Stimulated activated naive B cell treated with anti-CD40 and anti-IgM and Interleukin-4, amounts not matched to agents 10 μg/mL and 1 μg/mL and 100 μg/mL, for 72 hours (primary cell): ENCODE measurements at regions not wholly inside any gene's neighbourhood (a gene's known extent, or its start where the extent isn't known, plus 50 kb on each side); places are given as distances from the start of the nearest gene placed in this dataset.

ENCODE experiments used
- ATAC-seq, 2 donors: fragments of 150-1000 bp; cut with Tn5 transposase; replicated peaks; 2 replicates each; pipeline ENCODE4 v1.10.0; 2021; ENCODE audit warnings: moderate library complexity in 1 of 2
- DNase-seq: peaks from one replicate; pipeline ENCODE4 v3.0.0; 2021
- H3K27ac Mint-ChIP-seq: one replicate; pipeline ENCODE4 v1.8.0; 2022; ENCODE audit warnings: mild to moderate bottlenecking, mixed read lengths
- H3K27me3 Mint-ChIP-seq, 2 donors: one replicate each; pipeline ENCODE4 v1.8.0; 2022; ENCODE audit warnings: mixed read lengths in 2 of 2
- H3K36me3 Mint-ChIP-seq, 2 donors: one replicate each; pipeline ENCODE4 v1.8.0; 2022; ENCODE audit warnings: mixed read lengths in 2 of 2, mild to moderate bottlenecking in 1 of 2
- H3K4me1 Mint-ChIP-seq, 2 donors: one replicate each; pipeline ENCODE4 v1.8.0; 2022; ENCODE audit warnings: mixed read lengths in 2 of 2, mild to moderate bottlenecking in 1 of 2
- H3K4me3 Mint-ChIP-seq, 2 donors: one replicate each; pipeline ENCODE4 v1.8.0; 2022; ENCODE audit warnings: mild to moderate bottlenecking in 2 of 2, mixed read lengths in 2 of 2, moderate library complexity in 1 of 2
- H3K9me3 Mint-ChIP-seq, 2 donors: one replicate each; pipeline ENCODE4 v1.8.0; 2022; ENCODE audit warnings: mixed read lengths in 2 of 2, mild to moderate bottlenecking in 1 of 2

DNA sequence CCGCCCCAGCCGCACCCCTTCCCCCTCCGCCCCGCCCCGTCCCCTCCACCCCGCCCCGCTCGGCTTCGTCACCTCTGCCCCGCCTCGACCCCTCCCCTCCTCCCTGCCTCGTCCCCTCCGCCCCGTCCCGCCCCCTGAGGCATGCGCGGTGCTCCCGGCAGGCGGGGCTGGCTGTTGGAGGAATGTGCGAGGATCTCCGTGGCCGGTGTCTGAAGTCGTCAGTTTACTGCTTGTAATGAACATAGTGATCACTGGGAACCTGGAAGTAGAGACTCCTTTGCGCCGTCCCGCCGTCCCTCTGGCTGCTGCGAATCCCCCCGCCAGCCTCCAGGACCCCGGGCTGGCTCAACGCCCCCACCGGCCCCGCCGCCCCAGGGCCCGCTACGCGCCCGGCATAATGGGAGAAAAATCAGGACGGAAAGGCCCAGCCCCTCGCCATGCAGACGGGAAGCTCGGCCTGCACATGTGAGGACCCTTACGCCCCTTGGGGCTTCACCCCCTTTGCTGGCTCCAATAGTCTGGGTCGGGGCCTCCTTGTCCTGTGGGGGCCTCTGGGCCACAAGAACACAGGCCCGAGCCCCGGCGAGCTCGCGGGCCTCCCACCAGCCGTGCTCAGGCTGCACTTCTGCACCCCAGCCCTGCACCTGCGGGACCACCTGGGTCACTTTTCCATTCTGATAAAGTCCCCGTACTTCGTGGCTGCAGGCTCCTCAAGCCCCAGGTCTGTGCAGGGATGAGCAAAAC lies 743.1 kb downstream of the KCNJ18 start:
- Mint-ChIP-seq H3K27me3 (no peaks in the 10 kb centered on the region), H3K36me3 (no peaks in the 10 kb centered on the region), H3K27ac (no peak overlapping the region), H3K4me3 (no peak overlapping the region), H3K9me3 (peaks cover 12 to 13% of the 10 kb centered on the region in 2 donors), H3K4me1 (no peaks in the 10 kb centered on the region)
- DNase-seq (no peak), ATAC-seq (no peak)

DNA sequence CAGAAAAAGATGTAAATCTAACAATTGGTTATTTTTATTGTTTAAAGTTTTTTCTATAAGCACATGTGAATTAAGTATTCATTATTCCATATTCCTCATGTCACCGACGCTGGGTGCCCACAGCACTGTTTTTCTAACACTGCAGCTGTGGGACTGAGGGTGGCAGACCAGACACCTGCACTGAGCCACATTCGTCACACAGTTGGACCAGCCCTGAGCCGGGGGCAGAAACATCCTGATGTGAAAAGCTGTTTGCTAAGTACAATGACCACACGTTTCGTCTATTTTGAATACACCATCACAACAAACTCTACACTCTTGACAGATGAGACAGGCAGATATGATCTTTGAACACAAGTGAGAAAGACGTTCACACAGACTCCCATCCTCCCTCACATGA lies 749.5 kb downstream of the KCNJ18 start:
- Mint-ChIP-seq H3K27me3 (no peaks in the 10 kb centered on the region), H3K9me3 (peaks cover 11 to 18% of the 10 kb centered on the region in 2 donors), H3K27ac (no peak overlapping the region), H3K36me3 (no peaks in the 10 kb centered on the region), H3K4me1 (no peaks in the 10 kb centered on the region), H3K4me3 (no peak overlapping the region)
- no peak for ATAC-seq
- no peak for DNase-seq

DNA sequence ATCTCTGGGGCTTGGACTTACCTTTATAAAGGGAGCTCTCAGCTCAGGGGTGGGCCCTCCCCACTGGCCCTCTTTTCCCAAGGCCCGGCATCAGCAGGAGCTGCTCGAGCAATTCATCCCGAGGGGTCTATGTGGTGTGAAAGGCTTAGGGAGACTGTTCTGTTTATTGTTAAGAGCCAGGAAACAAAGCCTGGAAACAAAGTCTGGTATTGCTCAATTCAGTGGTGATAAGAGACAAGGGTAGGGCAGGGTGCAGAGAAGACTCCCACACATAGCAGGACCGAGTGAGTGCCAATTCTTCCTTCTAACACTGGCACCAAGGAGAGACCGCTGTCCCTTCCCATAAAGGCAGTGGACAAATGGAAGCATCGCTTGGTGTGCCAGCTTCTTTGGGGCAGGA lies 750.7 kb downstream of the KCNJ18 start:
- no peaks in the 10 kb centered on the region for H3K36me3 Mint-ChIP-seq
- H3K9me3 Mint-ChIP-seq, result peaks cover 9 to 12% of the 10 kb centered on the region in 2 donors
- ATAC-seq (no peak), DNase-seq (no peak)
- no peak overlapping the region for H3K27ac Mint-ChIP-seq
- no peak overlapping the region for H3K4me3 Mint-ChIP-seq
- no peaks in the 10 kb centered on the region for H3K4me1 Mint-ChIP-seq
- no peaks in the 10 kb centered on the region for H3K27me3 Mint-ChIP-seq

DNA sequence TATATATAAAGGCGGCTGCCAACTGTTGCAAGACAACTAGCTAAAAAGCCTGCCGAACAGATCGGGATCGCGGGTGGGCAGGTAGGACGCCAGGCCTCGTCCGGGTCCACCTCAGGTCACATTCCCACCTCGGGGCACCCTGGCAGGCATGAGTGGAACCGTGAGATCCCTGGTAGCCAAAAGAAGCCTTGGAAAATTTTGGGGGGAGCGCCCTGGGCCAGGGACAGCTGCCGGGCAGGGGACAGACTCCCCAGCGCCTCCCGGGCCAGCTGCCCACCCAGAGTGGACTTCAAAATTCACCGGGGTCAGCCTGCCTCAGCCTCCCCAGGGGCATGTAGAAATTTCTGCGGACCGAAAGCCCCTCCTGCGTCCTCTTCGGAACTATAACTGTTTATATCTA lies 760.9 kb downstream of the KCNJ18 start:
- peaks cover 16 to 22% of the 10 kb centered on the region in 2 donors for H3K9me3 Mint-ChIP-seq
- ATAC-seq, result no peak
- no peak overlapping the region for H3K4me3 Mint-ChIP-seq
- no peaks in the 10 kb centered on the region for H3K36me3 Mint-ChIP-seq
- H3K27me3 Mint-ChIP-seq, result no peaks in the 10 kb centered on the region
- no peak overlapping the region for H3K27ac Mint-ChIP-seq
- no peak for DNase-seq
- H3K4me1 Mint-ChIP-seq, result no peaks in the 10 kb centered on the region

DNA sequence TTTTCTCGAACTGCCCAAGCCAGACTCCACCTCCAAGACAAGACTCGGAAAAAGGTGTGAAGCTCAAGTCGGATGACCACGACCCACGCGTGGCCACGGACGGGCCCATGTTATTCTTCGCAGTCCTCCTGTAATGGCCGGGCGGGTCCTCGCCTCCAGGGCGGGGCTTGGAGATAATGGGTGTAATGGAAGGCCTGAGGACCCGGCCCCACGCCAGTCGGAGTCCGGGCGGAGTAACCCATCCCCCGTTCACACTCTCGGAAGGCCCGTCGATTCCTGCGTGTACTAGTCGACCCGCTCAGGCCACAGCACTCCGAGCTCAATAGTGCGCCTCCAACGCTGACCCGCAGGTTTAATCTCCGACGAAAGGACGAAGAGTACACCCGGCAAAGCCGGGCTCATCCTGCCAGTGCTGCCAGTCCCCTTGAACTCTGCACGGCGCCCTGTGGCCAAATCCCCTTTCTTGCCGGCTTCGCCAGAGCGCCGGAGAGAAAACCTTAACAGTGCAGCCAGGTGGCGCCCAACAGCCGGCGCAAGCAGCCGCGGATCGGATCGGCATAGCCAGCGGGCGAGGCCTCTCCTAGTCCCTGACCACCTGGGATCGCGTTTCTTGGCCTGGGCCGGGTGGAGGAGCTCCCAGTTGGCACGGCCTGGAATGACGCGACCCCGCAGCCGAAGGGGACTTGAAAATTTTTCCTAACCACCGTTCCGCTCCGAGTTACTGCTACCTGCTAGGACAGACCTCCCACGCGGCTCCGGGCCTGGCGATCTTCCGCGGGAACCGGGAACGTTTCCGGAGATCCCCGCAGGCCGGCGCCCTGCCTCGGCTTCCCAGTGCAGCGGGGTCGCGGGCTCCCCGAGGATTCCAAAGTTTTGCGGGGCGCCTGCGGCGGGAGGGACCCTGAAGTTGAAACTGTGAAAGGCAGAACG lies 762.0 kb downstream of the KCNJ18 start:
- Mint-ChIP-seq H3K27me3 (no peaks in the 10 kb centered on the region), H3K9me3 (peaks cover 16 to 22% of the 10 kb centered on the region in 2 donors), H3K4me3 (no peak overlapping the region), H3K36me3 (no peaks in the 10 kb centered on the region), H3K4me1 (no peaks in the 10 kb centered on the region), H3K27ac (no peak overlapping the region)
- DNase-seq (no peak), ATAC-seq (no peak)

DNA sequence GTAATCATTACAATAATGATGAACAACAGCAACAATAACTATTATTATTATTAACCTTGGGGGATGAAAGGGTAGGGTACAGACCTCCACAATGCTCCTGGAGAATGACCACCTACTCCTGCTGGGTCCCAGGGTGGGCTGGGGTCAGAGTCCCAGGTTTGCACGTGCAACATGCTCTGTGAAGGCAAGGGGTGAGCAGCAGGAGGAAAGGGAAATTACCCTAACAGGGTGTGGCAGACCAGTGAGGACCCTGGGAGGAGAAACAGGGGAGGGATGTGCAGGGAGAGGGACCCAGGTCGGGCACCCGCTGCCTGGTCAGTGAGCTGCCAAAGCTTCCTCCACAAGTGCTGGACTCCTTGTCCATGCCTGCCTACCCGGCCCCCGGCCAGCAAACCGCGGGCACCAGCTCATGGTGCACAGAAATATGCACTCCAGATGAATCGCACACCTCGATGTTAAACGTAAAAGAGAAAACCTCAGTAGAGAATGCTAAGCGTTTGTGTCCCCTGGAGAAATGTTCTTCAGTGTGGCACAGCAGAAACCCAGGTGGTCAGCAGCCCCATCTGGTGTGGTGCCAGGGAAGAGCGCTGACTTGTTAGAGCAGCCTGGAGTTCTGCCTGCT lies 767.1 kb downstream of the KCNJ18 start:
- no peak overlapping the region for H3K27ac Mint-ChIP-seq
- peaks cover 16 to 20% of the 10 kb centered on the region in 2 donors for H3K9me3 Mint-ChIP-seq
- no peaks in the 10 kb centered on the region for H3K36me3 Mint-ChIP-seq
- DNase-seq, result no peak
- no peak for ATAC-seq
- H3K4me3 Mint-ChIP-seq, result no peak overlapping the region
- no peaks in the 10 kb centered on the region for H3K4me1 Mint-ChIP-seq
- no peaks in the 10 kb centered on the region for H3K27me3 Mint-ChIP-seq

DNA sequence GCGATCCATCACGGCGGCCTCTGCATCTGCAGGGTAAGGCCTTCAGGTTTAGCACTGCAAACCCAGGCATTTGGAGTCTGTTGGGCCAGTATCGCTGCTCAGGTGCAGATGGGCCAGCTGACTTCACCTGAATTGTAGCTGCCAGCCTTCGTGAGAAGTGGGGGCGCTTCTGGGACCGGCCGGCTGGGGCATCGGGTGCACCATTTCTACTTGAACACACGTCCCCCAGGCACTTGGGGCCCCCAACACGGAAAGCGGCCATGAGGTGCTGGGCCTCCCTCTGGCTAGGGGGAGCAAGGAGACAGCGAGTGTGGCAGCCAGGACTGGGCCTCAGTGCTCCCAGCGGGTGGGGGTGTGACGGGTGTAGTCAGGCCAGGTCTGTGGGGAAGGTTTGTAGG lies 767.6 kb downstream of the KCNJ18 start:
- DNase-seq, result no peak
- Mint-ChIP-seq H3K9me3 (peaks cover 15 to 19% of the 10 kb centered on the region in 2 donors), H3K27ac (no peak overlapping the region), H3K4me3 (no peak overlapping the region), H3K36me3 (no peaks in the 10 kb centered on the region), H3K27me3 (no peaks in the 10 kb centered on the region), H3K4me1 (no peaks in the 10 kb centered on the region)
- no peak for ATAC-seq

DNA sequence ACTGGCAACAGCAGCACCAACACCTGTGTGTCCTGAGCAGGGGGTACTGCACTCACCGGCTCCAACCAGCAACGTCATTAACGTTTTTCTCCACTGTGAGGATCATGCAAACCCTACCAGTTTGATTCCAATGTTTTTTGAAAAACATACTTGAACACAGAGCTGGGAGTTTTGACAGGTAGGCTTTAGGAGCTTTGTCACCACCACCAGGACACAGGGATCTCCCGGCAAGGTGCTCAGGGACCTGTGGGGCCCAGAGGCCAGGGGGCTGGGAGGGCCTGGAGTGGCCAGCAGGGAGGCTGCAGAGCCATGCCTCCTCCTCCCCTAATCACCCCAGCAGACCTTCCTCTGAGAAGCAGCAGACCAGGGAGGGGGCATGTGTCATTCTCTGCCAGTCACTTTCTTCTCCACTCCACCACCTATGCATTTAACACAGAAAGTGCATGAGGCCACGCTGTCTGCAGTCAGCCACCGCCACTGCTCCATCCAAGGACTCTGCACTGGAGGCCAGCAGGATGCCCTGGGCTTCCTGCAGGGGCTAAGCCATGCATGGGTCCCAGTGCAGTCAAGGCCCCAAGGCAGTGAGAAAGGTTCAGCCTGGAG lies 768.2 kb downstream of the KCNJ18 start:
- ATAC-seq (no peak), DNase-seq (no peak)
- Mint-ChIP-seq H3K27ac (no peak overlapping the region), H3K9me3 (peaks cover 12 to 16% of the 10 kb centered on the region in 2 donors), H3K27me3 (no peaks in the 10 kb centered on the region), H3K4me1 (no peaks in the 10 kb centered on the region), H3K4me3 (no peak overlapping the region), H3K36me3 (no peaks in the 10 kb centered on the region)

DNA sequence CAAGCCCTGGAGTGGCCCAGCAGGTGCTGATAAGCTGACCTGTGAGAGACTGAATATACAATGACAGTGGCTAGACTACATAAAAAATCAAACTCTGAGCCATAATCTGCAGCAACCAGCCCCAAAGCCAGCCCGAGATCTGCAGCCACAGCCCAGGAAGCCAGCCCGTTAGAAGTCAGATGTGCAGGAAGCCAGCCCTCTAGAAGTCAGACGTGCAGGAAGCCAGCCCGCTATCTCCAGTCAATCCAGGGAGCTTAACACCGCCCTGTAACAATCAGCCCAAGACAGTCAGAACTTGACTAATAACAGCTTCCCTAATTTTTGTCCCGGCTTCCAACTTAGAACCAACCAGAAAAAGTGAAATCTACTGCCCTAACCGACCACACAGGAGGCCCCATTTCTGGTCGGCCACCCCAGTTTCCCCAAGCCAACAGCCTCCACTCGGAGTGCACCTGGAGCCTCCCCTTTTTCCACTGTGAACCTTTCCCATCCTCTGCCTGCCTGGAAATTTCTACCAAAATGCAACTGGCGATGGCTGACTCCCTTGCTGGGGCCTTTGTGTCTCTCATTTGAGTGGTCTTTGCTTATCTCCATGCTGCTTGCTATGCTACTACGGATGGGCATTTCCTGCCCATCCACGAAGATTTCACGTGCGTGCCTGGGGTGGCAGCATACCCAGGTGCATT lies 769.3 kb downstream of the KCNJ18 start:
- no peaks in the 10 kb centered on the region for H3K4me1 Mint-ChIP-seq
- ATAC-seq, result no peak
- no peaks in the 10 kb centered on the region for H3K27me3 Mint-ChIP-seq
- no peak for DNase-seq
- peaks cover 12 to 21% of the 10 kb centered on the region in 2 donors for H3K9me3 Mint-ChIP-seq
- no peak overlapping the region for H3K4me3 Mint-ChIP-seq
- no peak overlapping the region for H3K27ac Mint-ChIP-seq
- H3K36me3 Mint-ChIP-seq, result no peaks in the 10 kb centered on the region

DNA sequence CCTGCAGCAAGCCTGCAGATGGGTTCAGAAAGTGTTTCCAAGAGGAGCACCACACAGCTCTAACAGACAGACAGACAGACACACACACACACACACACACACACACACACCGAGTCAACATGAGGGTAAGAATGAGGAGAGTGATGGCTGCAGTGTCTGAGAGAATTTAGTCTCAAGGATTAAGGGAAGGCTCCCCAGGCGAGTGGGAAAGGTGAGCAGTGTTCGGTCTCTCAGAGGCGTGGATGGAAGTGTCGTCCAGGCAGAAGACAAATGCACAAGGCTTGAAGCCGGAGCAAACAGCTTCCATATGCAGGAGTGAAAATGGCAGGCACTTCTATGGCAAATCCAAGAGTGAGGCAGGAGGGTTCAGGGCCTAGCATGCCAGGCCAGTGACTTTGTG lies 770.1 kb downstream of the KCNJ18 start:
- peaks cover 12 to 18% of the 10 kb centered on the region in 2 donors for H3K9me3 Mint-ChIP-seq

DNA sequence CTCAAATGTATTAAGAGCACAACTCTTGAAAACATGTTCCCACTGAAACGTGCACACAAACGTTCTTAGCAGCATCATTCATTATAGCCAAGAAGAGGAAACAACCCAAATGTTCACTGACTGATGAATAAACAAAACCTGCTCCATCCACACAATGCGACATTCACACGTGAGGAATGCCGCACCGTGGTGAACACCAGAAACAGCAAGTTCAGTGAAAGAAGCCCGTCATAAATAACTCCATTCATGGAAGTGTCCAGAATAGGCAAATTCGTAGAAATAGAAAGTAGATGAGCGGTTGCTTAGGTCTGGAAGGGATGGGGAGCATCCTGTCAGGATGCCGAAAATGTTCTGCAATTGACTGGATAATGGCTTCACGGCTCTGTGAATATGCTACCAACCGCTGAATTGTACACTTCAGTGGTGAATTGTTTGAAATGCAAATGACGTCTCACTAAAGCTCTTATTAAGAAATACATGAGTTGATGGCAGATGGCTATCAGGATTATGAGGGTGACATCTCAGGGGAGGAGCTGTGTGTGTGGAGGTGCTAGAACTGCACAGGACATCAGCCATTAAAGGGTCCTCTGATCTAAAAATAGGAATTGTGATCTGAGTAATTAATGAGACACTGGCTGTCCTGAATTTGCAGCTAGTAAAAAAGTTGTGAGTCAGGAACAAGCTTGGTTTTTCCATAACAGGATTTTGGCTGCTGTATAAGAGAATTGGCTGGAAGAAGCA lies 771.0 kb downstream of the KCNJ18 start:
- Mint-ChIP-seq H3K27me3 (no peaks in the 10 kb centered on the region), H3K36me3 (no peaks in the 10 kb centered on the region), H3K9me3 (peaks cover 12 to 20% of the 10 kb centered on the region in 2 donors), H3K4me3 (no peak overlapping the region), H3K27ac (no peak overlapping the region), H3K4me1 (no peaks in the 10 kb centered on the region)
- no peak for DNase-seq
- no peak for ATAC-seq

More for the DNA sequence above, 770.1 kb downstream of the KCNJ18 start:
- H3K27ac Mint-ChIP-seq, result no peak overlapping the region
- ATAC-seq (no peak), DNase-seq (no peak)
- no peaks in the 10 kb centered on the region for H3K36me3 Mint-ChIP-seq
- H3K4me1 Mint-ChIP-seq, result no peaks in the 10 kb centered on the region
- no peaks in the 10 kb centered on the region for H3K27me3 Mint-ChIP-seq
- no peak overlapping the region for H3K4me3 Mint-ChIP-seq

DNA sequence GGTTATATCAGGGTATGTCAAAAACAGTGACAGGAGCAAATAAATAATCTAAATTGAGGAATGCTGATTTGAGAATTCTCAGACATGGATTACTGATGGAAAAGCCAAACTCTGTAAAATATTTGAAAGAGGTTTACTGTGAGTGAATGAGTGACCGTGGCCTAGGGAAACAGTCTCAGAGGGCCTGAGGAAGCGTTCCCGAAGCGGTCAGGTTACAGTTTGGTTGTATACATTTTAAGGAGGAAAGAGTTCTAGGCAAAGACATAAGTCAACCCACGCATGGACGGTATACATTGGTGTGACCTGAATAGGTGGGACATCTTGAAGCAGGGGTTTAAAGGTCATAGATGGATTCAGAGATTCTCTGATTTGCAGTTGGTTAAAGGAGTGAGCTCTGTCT lies 771.7 kb downstream of the KCNJ18 start:
- Mint-ChIP-seq H3K36me3 (no peaks in the 10 kb centered on the region), H3K9me3 (peaks cover 13 to 20% of the 10 kb centered on the region in 2 donors), H3K4me3 (no peak overlapping the region), H3K27me3 (no peaks in the 10 kb centered on the region), H3K4me1 (no peaks in the 10 kb centered on the region), H3K27ac (no peak overlapping the region)
- DNase-seq, result no peak
- ATAC-seq, result no peak

DNA sequence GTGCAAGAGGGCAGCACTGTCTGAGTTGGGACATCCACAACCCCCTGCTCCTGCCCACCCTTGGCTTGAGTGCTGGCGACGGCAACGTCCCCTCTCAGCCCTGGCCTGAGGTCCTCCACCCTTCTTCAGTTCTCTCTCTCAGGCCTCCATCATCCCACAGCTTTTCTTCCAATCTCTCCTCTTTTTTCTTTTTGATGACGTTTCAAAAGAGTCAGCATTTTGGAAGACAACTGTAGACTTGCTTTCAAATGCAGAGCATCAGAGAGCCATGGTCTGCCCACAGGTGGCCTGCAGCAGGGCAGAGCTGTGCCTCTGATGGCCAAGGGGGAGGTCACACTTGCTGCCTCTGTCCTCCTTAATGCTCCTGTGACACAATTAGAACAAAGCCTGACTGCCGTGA lies 775.4 kb downstream of the KCNJ18 start:
- ATAC-seq, result no peak
- no peak for DNase-seq
- no peaks in the 10 kb centered on the region for H3K36me3 Mint-ChIP-seq
- peaks cover 15 to 21% of the 10 kb centered on the region in 2 donors for H3K9me3 Mint-ChIP-seq
- H3K27ac Mint-ChIP-seq, result no peak overlapping the region
- H3K4me1 Mint-ChIP-seq, result no peaks in the 10 kb centered on the region
- H3K4me3 Mint-ChIP-seq, result no peak overlapping the region
- H3K27me3 Mint-ChIP-seq, result no peaks in the 10 kb centered on the region
